Trophoblast cell (in vitro differentiated cells and primary cell): ENCODE measurements at regions not wholly inside any gene's neighbourhood (a gene's known extent, or its start where the extent isn't known, plus 50 kb on each side); places are given as distances from the start of the nearest gene placed in this dataset.

ENCODE experiments used
- DNase-seq, 2 donors: peaks; one replicate each; pipeline ENCODE4 v3.0.0-alpha.2; 2016
- H2AFZ ChIP-seq: 2 replicates; pipeline ENCODE4 v1.6.1; 2013; ENCODE audit warnings: low read length, moderate library complexity, mild to moderate bottlenecking; ENCODE audit not compliant: insufficient read depth, poor library complexity
- H2AK5ac ChIP-seq: 2 replicates; pipeline ENCODE4 v1.6.1; 2013; ENCODE audit warnings: mild to moderate bottlenecking, low read length
- H2BK120ac ChIP-seq: 2 replicates; pipeline ENCODE4 v1.6.1; 2013; ENCODE audit warnings: low read length, mild to moderate bottlenecking, moderate library complexity; ENCODE audit not compliant: insufficient read depth, poor library complexity
- H2BK12ac ChIP-seq: 2 replicates; pipeline ENCODE4 v1.6.1; 2013; ENCODE audit warnings: mild to moderate bottlenecking, low read length, moderate library complexity
- H2BK5ac ChIP-seq: 2 replicates; pipeline ENCODE4 v1.6.1; 2013; ENCODE audit warnings: low read length, low read depth, moderate library complexity, mild to moderate bottlenecking; ENCODE audit not compliant: poor library complexity
- H3K14ac ChIP-seq: 2 replicates; pipeline ENCODE4 v1.6.1; 2013; ENCODE audit warnings: mild to moderate bottlenecking, low read length
- H3K18ac ChIP-seq: 2 replicates; pipeline ENCODE4 v1.6.1; 2013; ENCODE audit warnings: mild to moderate bottlenecking, low read length
- H3K23ac ChIP-seq: 2 replicates; pipeline ENCODE4 v1.6.1; 2013; ENCODE audit warnings: low read length
- H3K27ac ChIP-seq: 2 replicates; pipeline ENCODE4 v1.5.1; 2013; ENCODE audit warnings: low read depth, mild to moderate bottlenecking, inconsistent platforms, low read length, moderate library complexity
- H3K27me3 ChIP-seq: 2 replicates; pipeline ENCODE4 v1.6.1; 2013; ENCODE audit warnings: inconsistent platforms, mild to moderate bottlenecking, low read length, moderate library complexity; ENCODE audit not compliant: insufficient read depth
- H3K36me3 ChIP-seq, 2 experiments: 1 replicate in 1 of 2; 2 replicates in 1 of 2; pipeline ENCODE4 v1.6.1; 2013; ENCODE audit warnings: low read length in 2 of 2, mild to moderate bottlenecking in 2 of 2, moderate library complexity in 1 of 2; ENCODE audit not compliant: insufficient read depth in 2 of 2, control insufficient read depth in 1 of 2
- H3K4ac ChIP-seq: 2 replicates; pipeline ENCODE4 v1.6.1; 2013; ENCODE audit warnings: low read depth, mild to moderate bottlenecking, low read length, moderate library complexity
- H3K4me1 ChIP-seq, 2 experiments: 1 replicate in 1 of 2; 2 replicates in 1 of 2; pipeline ENCODE4 v1.6.1; 2013; ENCODE audit warnings: low read length in 2 of 2, mild to moderate bottlenecking in 2 of 2, moderate library complexity in 1 of 2; ENCODE audit not compliant: insufficient read depth in 2 of 2, control insufficient read depth in 1 of 2
- H3K4me2 ChIP-seq: 2 replicates; pipeline ENCODE4 v1.6.1; 2013; ENCODE audit warnings: inconsistent platforms, mild to moderate bottlenecking, low read length, moderate library complexity
- H3K4me3 ChIP-seq: 2 replicates; pipeline ENCODE4 v1.5.1; 2013; ENCODE audit warnings: mild to moderate bottlenecking, low read depth, low read length, inconsistent platforms
- H3K79me1 ChIP-seq: one replicate; pipeline ENCODE4 v1.6.1; 2013; ENCODE audit warnings: low read length
- H3K79me2 ChIP-seq: 2 replicates; pipeline ENCODE4 v1.6.1; 2013; ENCODE audit warnings: low read length, mild to moderate bottlenecking; ENCODE audit not compliant: control insufficient read depth, insufficient read depth, poor library complexity
- H3K9ac ChIP-seq: 2 replicates; pipeline ENCODE4 v1.6.1; 2013; ENCODE audit warnings: mild to moderate bottlenecking, low read length
- H3K9me3 ChIP-seq: 2 replicates; pipeline ENCODE4 v1.6.1; 2013; ENCODE audit warnings: low read depth, mild to moderate bottlenecking, control low read depth, inconsistent platforms, low read length; ENCODE audit not compliant: insufficient read depth
- H4K12ac ChIP-seq: 2 replicates; pipeline ENCODE4 v1.6.1; 2013; ENCODE audit warnings: low read depth, mild to moderate bottlenecking, low read length, moderate library complexity
- H4K8ac ChIP-seq: 2 replicates; pipeline ENCODE4 v1.6.1; 2013; ENCODE audit warnings: low read depth, mild to moderate bottlenecking, low read length, moderate library complexity
- H4K91ac ChIP-seq: one replicate; pipeline ENCODE4 v1.6.1; 2013; ENCODE audit warnings: low read depth, mild to moderate bottlenecking, low read length, moderate library complexity
- WGBS: extraction: QIAGEN DNeasy Blood & Tissue Kit; methylation state at CpG from one replicate; pipeline ENCODE4 v1.1.7; 2013; ENCODE audit warnings: missing lambda C conversion rate; ENCODE audit not compliant: insufficient read length, insufficient coverage; ENCODE audit errors: extremely low coverage; 5-methylcytosine and 5-hydroxymethylcytosine counted together

DNA sequence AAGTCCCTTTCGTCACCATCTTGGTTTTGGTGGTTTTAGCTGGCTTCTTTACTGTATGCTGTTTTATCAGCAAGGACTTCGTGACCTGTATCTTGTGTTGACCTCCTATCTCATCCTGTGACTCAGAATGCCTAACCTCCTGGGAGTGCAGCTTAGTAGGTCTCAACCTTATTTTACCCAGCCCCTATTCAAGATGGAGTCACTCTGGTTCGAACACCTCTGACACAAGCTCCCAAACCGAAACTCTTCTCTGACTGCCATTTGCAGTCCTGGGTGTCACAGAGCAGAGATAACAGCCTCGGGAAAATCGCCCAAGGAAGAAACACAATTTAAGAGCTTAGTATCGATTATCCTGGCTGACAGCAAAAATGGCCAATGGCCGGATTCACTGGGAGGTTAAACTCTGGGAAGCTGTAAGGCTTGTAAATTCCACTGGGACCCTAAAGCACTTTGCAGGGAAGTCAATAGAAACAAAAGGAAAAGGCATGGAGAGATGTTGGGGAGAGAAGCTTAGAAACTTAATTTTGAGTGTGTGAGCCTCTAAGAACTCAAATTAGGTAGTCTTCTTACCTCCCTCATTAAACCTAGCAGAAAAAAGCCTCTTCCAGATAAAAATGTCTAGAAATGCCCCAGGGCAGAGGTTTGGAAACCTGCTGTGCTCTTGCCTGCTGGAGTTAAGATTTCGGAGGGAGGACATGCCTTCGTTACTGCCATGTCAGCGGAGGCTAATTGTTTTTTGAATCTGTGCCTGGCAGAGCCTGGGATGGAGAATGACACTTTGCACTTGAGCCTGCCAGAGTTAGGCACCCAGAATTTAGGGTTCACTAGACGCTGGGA is 56.5 kb upstream of the RPH3A start:
- Histone ChIP-seq H3K18ac (no peak overlapping the region), H4K8ac (no peak overlapping the region), H2BK5ac (no peak overlapping the region), H3K4me1 (no peaks in the 10 kb centered on the region), H2AFZ (no peak overlapping the region), H3K4me3 (no peak overlapping the region), H3K27me3 (no peaks in the 10 kb centered on the region), H3K14ac (no peak overlapping the region), H3K27ac (no peak overlapping the region), H2BK12ac (no peak overlapping the region), H3K4ac (no peak overlapping the region), H3K23ac (no peak overlapping the region), H2BK120ac (no peak overlapping the region), H4K91ac (no peak overlapping the region), H3K9me3 (no peaks in the 10 kb centered on the region), H3K36me3 (no peaks in the 10 kb centered on the region), H3K79me2 (no peaks in the 10 kb centered on the region), H3K4me2 (no peak overlapping the region), H4K12ac (no peak overlapping the region), H2AK5ac (no peak overlapping the region), H3K9ac (no peak overlapping the region), H3K79me1 (no peaks in the 10 kb centered on the region)
- no peak for DNase-seq
- no CpG with 5 or more reads among the region's 12 CpGs for WGBS

DNA sequence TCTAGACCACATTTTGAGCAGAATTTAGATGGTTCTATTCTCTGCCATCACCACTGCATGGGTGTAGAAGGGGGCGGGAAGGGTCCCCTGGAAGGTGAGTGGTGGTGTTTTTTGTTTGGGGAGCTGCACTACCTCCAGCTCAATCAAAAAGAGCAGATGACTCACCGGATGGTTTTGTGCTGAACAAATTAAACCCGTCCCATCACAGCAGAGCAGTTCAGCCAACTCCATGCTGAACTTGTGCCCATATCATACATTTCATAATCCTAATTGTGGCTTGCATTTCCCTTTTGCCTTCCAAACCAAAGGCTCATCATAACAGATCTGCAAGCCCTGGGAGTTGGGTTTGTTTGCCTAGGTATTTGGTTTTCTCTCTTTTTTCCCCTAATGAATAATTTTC is 53.0 kb upstream of the RPH3A start:
- H3K27me3 ChIP-seq, result no peaks in the 10 kb centered on the region
- no peaks in the 10 kb centered on the region for H3K79me2 ChIP-seq
- no peak overlapping the region for H4K12ac ChIP-seq
- H4K91ac ChIP-seq, result no peak overlapping the region
- no peak overlapping the region for H3K14ac ChIP-seq
- H3K36me3 ChIP-seq, result no peaks in the 10 kb centered on the region
- no peak overlapping the region for H3K4ac ChIP-seq
- no peak overlapping the region for H3K4me3 ChIP-seq
- H3K79me1 ChIP-seq, result no peaks in the 10 kb centered on the region
- H2BK5ac ChIP-seq, result no peak overlapping the region
- no peak overlapping the region for H3K27ac ChIP-seq
- H3K4me1 ChIP-seq, result no peaks in the 10 kb centered on the region
- H4K8ac ChIP-seq, result no peak overlapping the region
- no peaks in the 10 kb centered on the region for H3K9me3 ChIP-seq
- no peak overlapping the region for H2BK12ac ChIP-seq
- no peak overlapping the region for H2AFZ ChIP-seq
- H3K9ac ChIP-seq, result no peak overlapping the region
- no peak overlapping the region for H2BK120ac ChIP-seq
- no CpG with 5 or more reads among the region's 3 CpGs for WGBS
- no peak overlapping the region for H3K4me2 ChIP-seq
- DNase-seq, result no peak
- no peak overlapping the region for H3K23ac ChIP-seq
- no peak overlapping the region for H3K18ac ChIP-seq
- H2AK5ac ChIP-seq, result no peak overlapping the region

DNA sequence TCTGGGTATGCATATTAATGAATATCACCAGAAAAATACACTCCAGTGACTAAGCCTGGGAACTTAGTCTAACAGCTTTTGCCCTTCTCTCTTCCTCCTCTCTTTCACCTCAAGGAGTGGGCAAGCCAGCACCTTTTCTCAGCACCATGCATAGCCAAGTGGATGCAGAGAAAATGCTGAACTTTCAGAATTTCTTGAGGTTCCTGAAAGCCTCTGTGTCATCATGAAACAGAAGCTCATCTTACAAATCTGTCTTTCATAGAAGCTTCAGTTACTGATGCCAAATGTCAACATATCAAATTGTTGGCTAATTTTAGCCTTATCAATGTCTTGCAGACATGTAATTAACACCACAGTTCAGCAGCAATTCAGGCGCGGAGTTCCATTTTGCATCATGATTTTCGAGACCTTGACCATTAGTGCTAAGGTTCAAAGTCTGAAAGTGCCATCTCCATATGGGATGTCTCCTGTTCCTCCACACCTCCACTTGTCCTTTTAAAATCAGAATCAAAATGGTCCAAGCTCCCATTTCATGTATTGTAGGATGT is 51.1 kb upstream of the RPH3A start:
- H2BK5ac ChIP-seq, result no peak overlapping the region
- H3K18ac ChIP-seq, result no peak overlapping the region
- H4K8ac ChIP-seq, result no peak overlapping the region
- no peak overlapping the region for H4K12ac ChIP-seq
- no peaks in the 10 kb centered on the region for H3K9me3 ChIP-seq
- H3K4me1 ChIP-seq, result no peaks in the 10 kb centered on the region
- WGBS, result no CpG with 5 or more reads among the region's 3 CpGs
- H3K36me3 ChIP-seq, result no peaks in the 10 kb centered on the region
- no peak overlapping the region for H3K4me3 ChIP-seq
- no peak overlapping the region for H3K23ac ChIP-seq
- H3K4me2 ChIP-seq, result no peak overlapping the region
- no peaks in the 10 kb centered on the region for H3K79me1 ChIP-seq
- H2BK120ac ChIP-seq, result no peak overlapping the region
- H3K27ac ChIP-seq, result no peak overlapping the region
- H2AFZ ChIP-seq, result no peak overlapping the region
- H3K79me2 ChIP-seq, result no peaks in the 10 kb centered on the region
- no peak overlapping the region for H2AK5ac ChIP-seq
- no peak overlapping the region for H3K9ac ChIP-seq
- H3K14ac ChIP-seq, result no peak overlapping the region
- no peak overlapping the region for H2BK12ac ChIP-seq
- no peak overlapping the region for H3K4ac ChIP-seq
- no peak overlapping the region for H4K91ac ChIP-seq
- DNase-seq, result no peak
- H3K27me3 ChIP-seq, result no peaks in the 10 kb centered on the region

- Histone ChIP-seq H3K9me3 (no peaks in the 10 kb centered on the region), H4K8ac (no peak overlapping the region), H3K4me1 (no peaks in the 10 kb centered on the region), H3K4me2 (no peak overlapping the region), H2BK5ac (no peak overlapping the region), H3K14ac (no peak overlapping the region), H3K79me2 (no peaks in the 10 kb centered on the region), H4K12ac (no peak overlapping the region), H3K27ac (no peak overlapping the region), H3K9ac (no peak overlapping the region), H3K23ac (no peak overlapping the region), H3K27me3 (no peaks in the 10 kb centered on the region), H2AFZ (no peak overlapping the region), H3K4me3 (no peak overlapping the region), H3K18ac (no peak overlapping the region), H4K91ac (no peak overlapping the region), H3K36me3 (no peaks in the 10 kb centered on the region), H3K4ac (no peak overlapping the region), H3K79me1 (no peaks in the 10 kb centered on the region), H2BK120ac (no peak overlapping the region), H2AK5ac (no peak overlapping the region), H2BK12ac (no peak overlapping the region)
- no CpG with 5 or more reads among the region's 2 CpGs for WGBS
- DNase-seq, result no peak
Observed at GRCh38 chr12:112741106-112741505, 50.4 kb upstream of the RPH3A start.
